ENCODE measurements at regions not wholly inside any gene's neighbourhood (a gene's known extent, or its start where the extent isn't known, plus 50 kb on each side); places are given as distances from the start of the nearest gene placed in this dataset.

- FAIRE-seq = no peak
Measured at GRCh38 chr11:110793556-110793955, 81.3 kb upstream of the ARHGAP20 start.

GRCh38 chr11:110791621-110792020 is 79.4 kb upstream of the ARHGAP20 start:
- DNase-seq (ENCODE audit: low spot score) (no peak), FAIRE-seq (no peak)

More at GRCh38 chr11:110793556-110793955, 81.3 kb upstream of the ARHGAP20 start:
- no peak for DNase-seq (ENCODE audit: low spot score)

- FAIRE-seq (no peak), DNase-seq (ENCODE audit: low spot score) (no peak)
Measured at GRCh38 chr11:110787680-110788079, 75.4 kb upstream of the ARHGAP20 start.

- DNase-seq (ENCODE audit: low spot score) = no peak
- FAIRE-seq = no peak
Measured at GRCh38 chr11:110786226-110786902, 74.1 kb upstream of the ARHGAP20 start.

GRCh38 chr11:110785398-110785797 is 73.2 kb upstream of the ARHGAP20 start:
- FAIRE-seq = no peak
- no peak for DNase-seq (ENCODE audit: low spot score)

GRCh38 chr11:110782616-110783015 is 70.4 kb upstream of the ARHGAP20 start:
- no peak for FAIRE-seq
- no peak for DNase-seq (ENCODE audit: low spot score)

- DNase-seq (ENCODE audit: low spot score) (no peak), FAIRE-seq (no peak)
Measured at GRCh38 chr11:110779108-110779507, 66.9 kb upstream of the ARHGAP20 start.

GRCh38 chr11:110778343-110778742 is 66.1 kb upstream of the ARHGAP20 start:
- DNase-seq (ENCODE audit: low spot score) = no peak
- no peak for FAIRE-seq

GRCh38 chr11:110777775-110778174 is 65.5 kb upstream of the ARHGAP20 start:
- FAIRE-seq (no peak), DNase-seq (ENCODE audit: low spot score) (no peak)

GRCh38 chr11:110776081-110776480 is 63.8 kb upstream of the ARHGAP20 start:
- no peak for FAIRE-seq
- no peak for DNase-seq (ENCODE audit: low spot score)

GRCh38 chr11:110774138-110775014 is 62.1 kb upstream of the ARHGAP20 start:
- no peak for FAIRE-seq
- DNase-seq (ENCODE audit: low spot score) = no peak

- FAIRE-seq (no peak), DNase-seq (ENCODE audit: low spot score) (no peak)
Measured at GRCh38 chr11:110773442-110773841, 61.2 kb upstream of the ARHGAP20 start.

- DNase-seq (ENCODE audit: low spot score) = no peak
- no peak for FAIRE-seq
Measured at GRCh38 chr11:110772863-110773262, 60.6 kb upstream of the ARHGAP20 start.

GRCh38 chr11:110766316-110766715 is 54.1 kb upstream of the ARHGAP20 start:
- FAIRE-seq (no peak), DNase-seq (ENCODE audit: low spot score) (no peak)

GRCh38 chr11:110764485-110764884 is 52.2 kb upstream of the ARHGAP20 start:
- DNase-seq (ENCODE audit: low spot score) (no peak), FAIRE-seq (no peak)

- FAIRE-seq = no peak
- DNase-seq (ENCODE audit: low spot score) = no peak
Measured at GRCh38 chr11:110763249-110764011, 51.2 kb upstream of the ARHGAP20 start.

GRCh38 chr11:110762590-110762989 is 50.4 kb upstream of the ARHGAP20 start:
- DNase-seq (ENCODE audit: low spot score) (no peak), FAIRE-seq (no peak)

Measured in RCC 7860 (cell line).